HFFc6 (cell line): ENCODE measurements at regions not wholly inside any gene's neighbourhood (a gene's known extent, or its start where the extent isn't known, plus 50 kb on each side); places are given as distances from the start of the nearest gene placed in this dataset.

Experiments
- DNase-seq: peaks from one replicate; pipeline ENCODE4 v3.0.0-alpha.2; 2018
- H3K27ac Mint-ChIP-seq: 2 replicates; pipeline ENCODE4 v1.8.0; 2020; ENCODE audit warnings: mild to moderate bottlenecking, mixed read lengths
- H3K27me3 Mint-ChIP-seq: 2 replicates; pipeline ENCODE4 v1.8.0; 2021; ENCODE audit warnings: mild to moderate bottlenecking, moderate library complexity, mixed read lengths; ENCODE audit not compliant: insufficient read depth
- H3K36me3 Mint-ChIP-seq: 2 replicates; pipeline ENCODE4 v1.8.0; 2021; ENCODE audit warnings: low read depth, mixed read lengths
- H3K4me1 Mint-ChIP-seq: 2 replicates; pipeline ENCODE4 v1.8.0; 2020; ENCODE audit warnings: low read depth, mixed read lengths
- H3K4me3 Mint-ChIP-seq: 2 replicates; pipeline ENCODE4 v1.8.0; 2020; ENCODE audit warnings: mild to moderate bottlenecking, moderate library complexity, mixed read lengths
- H3K9me3 Mint-ChIP-seq: 2 replicates; pipeline ENCODE4 v1.8.0; 2020; ENCODE audit warnings: mild to moderate bottlenecking, mixed read lengths
- CTCF ChIP-seq: fragments of 200-600 bp; sonication (generic); IDR thresholded peaks from 2 replicates; pipeline ENCODE4 v1.5.0; 2021; ENCODE audit warnings: antibody characterized with exemption, mild to moderate bottlenecking

DNA sequence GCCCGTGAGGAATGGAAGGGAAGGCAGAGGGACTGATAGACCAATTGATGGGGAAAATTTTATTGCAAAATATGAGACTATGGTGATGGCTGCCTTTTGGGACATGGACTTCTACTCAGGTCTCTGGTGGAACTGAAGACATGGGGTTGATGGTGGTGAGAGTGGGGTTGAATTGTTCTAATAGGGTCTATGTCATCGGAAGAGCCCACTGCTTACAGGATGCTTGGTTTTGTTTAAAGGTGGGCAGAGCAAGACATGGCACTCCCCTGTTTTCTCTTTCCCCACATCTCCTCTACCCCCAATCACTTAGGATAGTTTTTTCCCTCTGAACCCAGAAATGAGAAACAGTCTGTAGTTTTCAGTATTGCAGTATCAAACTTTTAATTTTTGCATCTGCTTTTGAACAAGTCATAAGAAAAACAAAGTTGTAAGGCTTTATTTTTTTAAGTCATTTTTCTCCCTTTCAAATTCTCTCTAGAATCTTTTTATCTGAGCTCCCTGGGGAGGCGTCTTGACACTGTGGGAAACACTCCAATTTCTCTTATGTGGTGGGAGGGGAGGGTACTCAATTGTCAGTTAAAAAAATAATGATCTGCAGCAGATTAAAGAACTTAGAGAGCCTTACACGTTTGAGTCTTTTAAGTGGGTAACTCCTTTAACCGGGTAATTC is 276.2 kb upstream of the TBC1D5 start:
- Mint-ChIP-seq H3K4me1 (no peaks in the 10 kb centered on the region; the same call in 1 of the 2 replicates), H3K36me3 (no peaks in the 10 kb centered on the region), H3K27me3 (peaks cover 16% of the 10 kb centered on the region), H3K4me3 (no peak overlapping the region), H3K9me3 (no peaks in the 10 kb centered on the region), H3K27ac (no peak overlapping the region)
- no peak for TF ChIP-seq CTCF
- no peak for DNase-seq

DNA sequence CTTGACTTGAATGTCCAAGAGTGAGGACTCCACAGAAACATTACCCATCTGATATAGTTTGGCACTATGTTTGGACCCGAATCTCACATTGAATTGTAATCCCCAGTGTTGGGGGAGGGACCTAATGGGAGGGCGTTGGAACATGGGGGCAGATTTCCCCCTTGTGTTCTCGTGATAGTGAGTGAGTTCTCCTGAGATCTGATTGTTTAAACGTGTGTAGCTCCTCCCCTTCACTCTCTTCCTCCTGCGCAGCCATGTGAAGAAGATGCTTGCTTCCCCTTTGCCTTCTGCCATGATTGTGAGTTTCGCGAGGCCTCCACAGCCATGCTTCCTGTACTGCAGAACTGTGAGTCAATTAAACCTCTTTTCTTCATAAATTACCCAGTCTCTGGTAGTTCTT is 273.9 kb upstream of the TBC1D5 start:
- peaks cover 16% of the 10 kb centered on the region for H3K27me3 Mint-ChIP-seq
- H3K4me3 Mint-ChIP-seq, result no peak overlapping the region
- H3K27ac Mint-ChIP-seq, result no peak overlapping the region
- no peaks in the 10 kb centered on the region for H3K4me1 Mint-ChIP-seq
- no peaks in the 10 kb centered on the region for H3K36me3 Mint-ChIP-seq
- no peak for TF ChIP-seq CTCF
- DNase-seq, result no peak
- H3K9me3 Mint-ChIP-seq, result no peaks in the 10 kb centered on the region

- H3K9me3 Mint-ChIP-seq, result no peaks in the 10 kb centered on the region
- no peak for TF ChIP-seq CTCF
- no peak for DNase-seq
- H3K36me3 Mint-ChIP-seq, result no peaks in the 10 kb centered on the region
- peaks cover 9% of the 10 kb centered on the region for H3K27me3 Mint-ChIP-seq
- no peak overlapping the region for H3K4me3 Mint-ChIP-seq
- H3K4me1 Mint-ChIP-seq, result peaks cover 19% of the 10 kb centered on the region; the same call in 1 of the 2 replicates
- no peak overlapping the region for H3K27ac Mint-ChIP-seq
Observed at GRCh38 chr3:18012933-18013332, 270.5 kb upstream of the TBC1D5 start.

DNA sequence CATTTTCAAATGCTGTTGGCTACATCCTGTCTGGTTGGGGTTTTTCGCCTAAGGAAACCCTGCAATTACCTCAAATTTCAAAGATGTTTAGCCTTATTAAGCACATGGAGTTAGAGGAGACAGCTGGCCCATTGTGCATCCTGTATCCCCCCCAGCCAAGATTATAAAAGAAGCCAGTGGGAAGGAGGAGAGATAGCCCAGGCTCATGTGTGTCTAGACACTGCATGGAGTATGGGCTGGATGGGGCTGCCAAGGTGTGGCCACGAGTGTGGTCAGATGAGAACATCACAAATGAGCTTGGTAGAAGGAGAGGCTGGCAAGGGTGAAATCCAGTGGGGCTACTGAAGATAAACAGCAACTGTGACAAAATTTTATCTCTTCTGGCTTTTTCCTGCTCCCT is 270.0 kb upstream of the TBC1D5 start:
- DNase-seq, result no peak
- no peak overlapping the region for H3K4me3 Mint-ChIP-seq
- no peaks in the 10 kb centered on the region for H3K36me3 Mint-ChIP-seq
- peaks cover 8% of the 10 kb centered on the region for H3K27me3 Mint-ChIP-seq
- peaks cover 24% of the 10 kb centered on the region; the same call in 1 of the 2 replicates for H3K4me1 Mint-ChIP-seq
- no peak for TF ChIP-seq CTCF
- no peaks in the 10 kb centered on the region for H3K9me3 Mint-ChIP-seq
- H3K27ac Mint-ChIP-seq, result no peak overlapping the region

DNA sequence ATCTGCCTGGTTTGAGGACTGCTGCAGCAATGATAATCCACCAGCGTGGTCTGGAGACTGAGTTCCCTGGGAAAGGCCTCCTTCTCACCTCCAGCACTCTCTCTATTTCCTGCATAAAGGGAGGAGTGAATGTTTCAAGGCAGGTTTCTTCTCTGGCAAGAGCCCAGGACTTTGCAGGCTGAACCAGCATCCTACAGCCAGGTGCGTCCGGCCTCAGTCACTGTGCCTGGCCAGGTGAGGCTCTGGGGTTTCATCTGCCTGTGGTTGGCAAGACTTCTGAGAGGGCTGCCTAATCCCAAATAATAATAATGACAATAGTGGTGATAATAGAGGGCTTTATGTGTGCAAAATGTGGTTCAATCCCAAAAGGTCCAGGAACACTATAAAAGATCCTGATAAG is 269.0 kb upstream of the TBC1D5 start:
- H3K4me3 Mint-ChIP-seq, result no peak overlapping the region
- no peaks in the 10 kb centered on the region for H3K36me3 Mint-ChIP-seq
- no peaks in the 10 kb centered on the region for H3K9me3 Mint-ChIP-seq
- H3K4me1 Mint-ChIP-seq, result peaks cover 24% of the 10 kb centered on the region; the same call in 1 of the 2 replicates
- no peak overlapping the region for H3K27ac Mint-ChIP-seq
- no peak for TF ChIP-seq CTCF
- peaks cover 3% of the 10 kb centered on the region for H3K27me3 Mint-ChIP-seq
- no peak for DNase-seq
